AG04450 (cell line): ENCODE measurements at regions not wholly inside any gene's neighbourhood (a gene's known extent, or its start where the extent isn't known, plus 50 kb on each side); places are given as distances from the start of the nearest gene placed in this dataset.

Experiments
- CTCF ChIA-PET: fragments of 300-600, 350-600 bp; formaldehyde crosslinking; extraction: SDS; loops from one replicate; lab custom pipeline; 2022; ENCODE audit warnings: antibody characterized with exemption, inconsistent platforms; lab: Charles Lee
- POLR2A ChIA-PET: fragments of 350-600 bp; formaldehyde crosslinking; extraction: SDS; loops from one replicate; lab custom pipeline; 2021; ENCODE audit warnings: antibody characterized with exemption, inconsistent platforms; lab: Yijun Ruan, JAX
- DNase-seq: peaks from one replicate; pipeline ENCODE4 v3.0.0-alpha.2; 2011; ENCODE audit warnings: low read depth, low spot score
- H3K27ac ChIP-seq: one replicate; pipeline ENCODE4 v1.5.1; 2012; ENCODE audit warnings: low read depth, low read length, control low read depth
- H3K27me3 ChIP-seq: one replicate; pipeline ENCODE4 v1.6.0; 2012; ENCODE audit warnings: low read length; ENCODE audit not compliant: control insufficient read depth, insufficient read depth
- H3K4me3 ChIP-seq: 2 replicates; pipeline ENCODE4 v1.5.1; 2011; ENCODE audit warnings: mild to moderate bottlenecking, low read depth, low read length, control low read depth
- H3K9me3 ChIP-seq: 2 replicates; pipeline ENCODE4 v1.5.1; 2012; ENCODE audit warnings: low read length; ENCODE audit not compliant: control insufficient read depth, insufficient read depth
- TF ChIP-seq, protein P1 (sequence below): IDR thresholded peaks from 2 replicates; pipeline ENCODE4 v1.5.1; 2011; ENCODE audit warnings: low read depth, low read length, control low read depth, inconsistent platforms

DNA sequence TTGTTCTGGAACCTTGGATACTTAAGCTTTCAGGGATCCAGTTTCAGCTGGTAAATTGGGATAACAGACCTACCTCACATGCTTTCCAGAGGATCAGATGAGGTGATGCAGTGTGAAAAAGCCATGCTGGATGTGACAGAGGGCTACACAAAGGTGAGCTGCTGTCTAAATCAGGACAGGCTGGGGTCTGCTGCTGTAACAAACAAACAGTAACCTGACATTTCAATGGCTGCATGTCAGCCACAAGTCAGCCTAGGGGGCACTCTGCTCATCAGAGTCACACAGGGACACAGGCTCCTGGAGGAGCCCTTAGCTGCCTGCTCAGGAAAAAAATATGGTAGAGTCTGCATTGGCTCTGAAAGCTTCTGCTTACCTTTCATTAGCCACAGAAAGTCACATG is 66.7 kb upstream of the EGFLAM start:
- CTCF ChIA-PET: interaction anchor here (1.2 to 4.8 kb wide), 14 partner anchors 11 to 780 kb away, joined by 3 to 68 read pairs (median 10); partner anchors contain the start of gene GDNF
- Histone ChIP-seq H3K4me3 (no peak overlapping the region), H3K9me3 (no peaks in the 10 kb centered on the region), H3K27ac (no peak overlapping the region), H3K27me3 (peaks cover 37% of the 10 kb centered on the region)
- TF ChIP-seq, protein P1, sequence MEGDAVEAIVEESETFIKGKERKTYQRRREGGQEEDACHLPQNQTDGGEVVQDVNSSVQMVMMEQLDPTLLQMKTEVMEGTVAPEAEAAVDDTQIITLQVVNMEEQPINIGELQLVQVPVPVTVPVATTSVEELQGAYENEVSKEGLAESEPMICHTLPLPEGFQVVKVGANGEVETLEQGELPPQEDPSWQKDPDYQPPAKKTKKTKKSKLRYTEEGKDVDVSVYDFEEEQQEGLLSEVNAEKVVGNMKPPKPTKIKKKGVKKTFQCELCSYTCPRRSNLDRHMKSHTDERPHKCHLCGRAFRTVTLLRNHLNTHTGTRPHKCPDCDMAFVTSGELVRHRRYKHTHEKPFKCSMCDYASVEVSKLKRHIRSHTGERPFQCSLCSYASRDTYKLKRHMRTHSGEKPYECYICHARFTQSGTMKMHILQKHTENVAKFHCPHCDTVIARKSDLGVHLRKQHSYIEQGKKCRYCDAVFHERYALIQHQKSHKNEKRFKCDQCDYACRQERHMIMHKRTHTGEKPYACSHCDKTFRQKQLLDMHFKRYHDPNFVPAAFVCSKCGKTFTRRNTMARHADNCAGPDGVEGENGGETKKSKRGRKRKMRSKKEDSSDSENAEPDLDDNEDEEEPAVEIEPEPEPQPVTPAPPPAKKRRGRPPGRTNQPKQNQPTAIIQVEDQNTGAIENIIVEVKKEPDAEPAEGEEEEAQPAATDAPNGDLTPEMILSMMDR: no peak
- DNase-seq: no peak
- POLR2A ChIA-PET: no interaction called here

DNA sequence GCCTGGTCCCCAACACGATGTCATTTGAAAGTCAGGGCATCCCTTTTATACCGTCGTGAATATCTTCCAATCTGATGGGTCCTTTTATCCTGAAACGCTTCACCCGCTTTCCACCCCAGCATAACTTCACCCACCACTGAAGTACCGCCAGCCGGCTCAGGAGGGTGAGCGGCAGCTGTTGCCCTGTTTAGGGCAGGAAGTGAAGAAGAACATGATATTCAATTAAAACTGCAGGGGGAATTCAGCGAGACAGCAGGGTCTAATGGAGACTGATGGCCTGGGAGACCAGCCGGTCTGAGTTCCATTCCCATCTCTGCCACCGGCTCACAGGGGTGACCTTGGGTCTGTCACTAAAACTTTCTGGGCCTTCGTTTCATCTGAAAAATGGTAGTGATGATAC is 68.2 kb upstream of the EGFLAM start:
- ChIA-PET POLR2A (no interaction called here), CTCF (interaction anchor here (1.2 to 4.8 kb wide), 4 partner anchors 353 to 779 kb away, joined by 10 to 68 read pairs (median 26); no protein-coding TSS in a partner anchor)
- H3K27me3 ChIP-seq: peaks cover 37% of the 10 kb centered on the region
- DNase-seq: no peak
- H3K9me3 ChIP-seq: no peaks in the 10 kb centered on the region
- H3K27ac ChIP-seq: no peak overlapping the region
- TF ChIP-seq, protein P1: no peak
- no peak overlapping the region for H3K4me3 ChIP-seq

DNA sequence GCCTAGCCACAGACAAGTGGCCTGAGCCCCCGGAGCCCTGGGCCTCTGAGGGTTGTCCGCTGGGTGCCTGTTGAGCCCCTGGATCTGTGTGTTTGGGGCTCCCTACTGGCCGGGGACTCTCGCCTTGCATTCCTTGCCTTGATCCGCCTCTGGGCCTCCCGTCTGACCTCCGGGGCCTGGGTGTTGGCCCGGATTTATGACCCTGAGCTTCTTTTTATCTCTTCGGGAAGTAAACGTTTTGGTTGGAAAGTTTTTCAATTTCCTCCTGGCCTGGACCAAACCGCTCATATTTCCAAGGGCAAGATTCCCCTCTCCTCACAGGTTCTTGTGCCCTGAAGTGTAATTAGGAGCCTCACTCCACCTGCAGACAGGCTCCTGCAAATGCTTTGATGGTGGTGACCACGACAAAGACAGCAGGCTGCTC is 69.3 kb upstream of the EGFLAM start:
- H3K27me3 ChIP-seq: peaks cover 29% of the 10 kb centered on the region
- no peak for DNase-seq

DNA sequence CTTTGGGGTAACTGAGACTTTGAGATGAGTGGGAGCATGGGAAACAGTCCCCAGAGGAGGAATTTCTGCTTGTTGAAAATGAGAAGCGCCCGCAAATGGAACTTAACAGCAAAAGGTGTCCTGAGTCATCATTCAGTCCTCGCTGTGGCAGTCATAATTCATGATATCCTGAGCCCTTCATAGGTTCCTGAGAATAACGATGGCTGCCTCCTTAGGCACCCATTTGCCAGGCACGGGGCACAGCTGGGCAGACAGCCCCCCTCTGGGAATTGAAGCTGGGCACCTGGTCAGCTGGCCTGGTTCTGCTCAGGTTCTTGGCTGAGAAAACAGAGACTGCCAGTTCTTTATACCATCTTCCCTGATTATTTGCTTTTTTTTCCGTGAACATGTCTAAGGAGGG is 69.8 kb upstream of the EGFLAM start:
- H3K4me3 ChIP-seq: no peak overlapping the region
- CTCF ChIA-PET: interaction anchor here (2.8 kb wide), 1 partner anchor 352 kb away, joined by 11 read pairs; no protein-coding TSS in a partner anchor
- peaks cover 26% of the 10 kb centered on the region for H3K27me3 ChIP-seq
- no peak overlapping the region for H3K27ac ChIP-seq
- no peak for DNase-seq
- POLR2A ChIA-PET: no interaction called here
- TF ChIP-seq, protein P1: no peak
- H3K9me3 ChIP-seq: no peaks in the 10 kb centered on the region

More for the DNA sequence above, 69.3 kb upstream of the EGFLAM start:
- no peak overlapping the region for H3K4me3 ChIP-seq
- H3K27ac ChIP-seq: no peak overlapping the region
- H3K9me3 ChIP-seq: no peaks in the 10 kb centered on the region
- TF ChIP-seq, protein P1: no peak
- ChIA-PET POLR2A (no interaction called here), CTCF (interaction anchor here (2.8 kb wide), 1 partner anchor 352 kb away, joined by 11 read pairs; no protein-coding TSS in a partner anchor)

DNA sequence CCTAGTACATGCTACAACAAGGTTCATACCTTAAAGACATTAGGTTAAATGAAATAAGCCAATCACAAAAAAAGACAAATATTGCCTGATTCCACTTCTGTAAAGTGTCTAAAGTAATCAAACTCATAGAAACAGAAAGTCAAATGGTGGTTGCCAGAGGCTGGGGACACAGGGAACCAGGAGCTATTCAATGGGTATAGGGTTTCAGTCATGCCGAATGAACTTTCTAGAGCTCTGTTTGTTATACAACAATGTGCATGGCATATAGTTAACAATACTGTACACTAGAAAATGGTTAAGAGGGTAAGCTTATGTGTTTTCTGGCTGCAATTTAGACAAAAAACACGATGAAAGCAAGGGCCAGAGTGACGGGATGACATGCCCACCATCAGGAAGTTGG is 70.8 kb upstream of the EGFLAM start:
- H3K9me3 ChIP-seq: no peaks in the 10 kb centered on the region
- CTCF ChIA-PET: interaction anchor here (2.8 kb wide), 1 partner anchor 351 kb away, joined by 11 read pairs; no protein-coding TSS in a partner anchor
- H3K27ac ChIP-seq: no peak overlapping the region
- POLR2A ChIA-PET: no interaction called here
- H3K27me3 ChIP-seq: peaks cover 24% of the 10 kb centered on the region
- H3K4me3 ChIP-seq: no peak overlapping the region
- DNase-seq: no peak
- TF ChIP-seq, protein P1: no peak
